Hepatocyte (in vitro differentiated cells): ENCODE measurements at regions not wholly inside any gene's neighbourhood (a gene's known extent, or its start where the extent isn't known, plus 50 kb on each side); places are given as distances from the start of the nearest gene placed in this dataset.

Experiments
- DNase-seq: peaks from one replicate; pipeline ENCODE4 v3.0.0-alpha.2; 2016; ENCODE audit warnings: low spot score
- H2AFZ ChIP-seq: fragments of 200-600 bp; sonication (generic); 2 replicates; pipeline ENCODE4 v1.6.0; 2016; ENCODE audit warnings: antibody characterized with exemption, mild to moderate bottlenecking
- H3K27ac ChIP-seq: fragments of 200-600 bp; sonication (generic); 2 replicates; pipeline ENCODE4 v1.5.1; 2016; ENCODE audit warnings: mild to moderate bottlenecking
- H3K27me3 ChIP-seq: fragments of 200-600 bp; sonication (generic); 2 replicates; pipeline ENCODE4 v1.6.1; 2016
- H3K36me3 ChIP-seq: fragments of 200-600 bp; sonication (generic); replicated peaks from 2 replicates; pipeline ENCODE4 v1.5.1; 2016; ENCODE audit warnings: low read depth; ENCODE audit not compliant: insufficient read depth
- H3K4me1 ChIP-seq: fragments of 200-600 bp; sonication (generic); 2 replicates; pipeline ENCODE4 v1.5.1; 2016; ENCODE audit warnings: mild to moderate bottlenecking, moderate library complexity; ENCODE audit not compliant: insufficient read depth
- H3K4me2 ChIP-seq: fragments of 200-600 bp; sonication (generic); 2 replicates; pipeline ENCODE4 v1.6.0; 2016
- H3K4me3 ChIP-seq: fragments of 200-600 bp; sonication (generic); 2 replicates; pipeline ENCODE4 v1.5.1; 2016; ENCODE audit warnings: mild to moderate bottlenecking
- H3K79me2 ChIP-seq: fragments of 200-600 bp; sonication (generic); 2 replicates; pipeline ENCODE4 v1.6.0; 2017; ENCODE audit warnings: mild to moderate bottlenecking
- H3K9me2 ChIP-seq: fragments of 200-600 bp; sonication (generic); replicated peaks from 2 replicates; pipeline ENCODE4 v1.6.0; 2017; ENCODE audit warnings: mild to moderate bottlenecking; ENCODE audit not compliant: insufficient read depth
- H3K9me3 ChIP-seq: fragments of 200-600 bp; sonication (generic); 2 replicates; pipeline ENCODE4 v1.5.1; 2016; ENCODE audit warnings: low read depth, mild to moderate bottlenecking
- H4K20me1 ChIP-seq: fragments of 200-600 bp; sonication (generic); 2 replicates; pipeline ENCODE4 v1.6.0; 2016; ENCODE audit warnings: mild to moderate bottlenecking; ENCODE audit not compliant: insufficient read depth, poor library complexity, severe bottlenecking
- CTCF ChIP-seq: fragments of 200-600 bp; sonication (generic); IDR thresholded peaks from 2 replicates; pipeline ENCODE4 v1.5.1; 2016; ENCODE audit warnings: antibody characterized with exemption, mild to moderate bottlenecking; ENCODE audit not compliant: poor library complexity
- EZH2 ChIP-seq: fragments of 200-600 bp; sonication (generic); IDR thresholded peaks from 2 replicates; pipeline ENCODE4 v1.6.1; 2016; ENCODE audit warnings: antibody characterized with exemption, mild to moderate bottlenecking, borderline replicate concordance
- EZH2phosphoT487 ChIP-seq: fragments of 200-600 bp; sonication (generic); IDR thresholded peaks from one replicate; pipeline ENCODE4 v1.6.1; 2018; ENCODE audit warnings: antibody characterized with exemption, mild to moderate bottlenecking, low read depth, moderate library complexity; ENCODE audit not compliant: unreplicated experiment, severe bottlenecking
- WGBS: methylation state at CpG from one replicate; pipeline ENCODE4 v1.1.6; 2016; ENCODE audit warnings: low lambda C conversion rate; ENCODE audit errors: missing lambda C conversion rate; 5-methylcytosine and 5-hydroxymethylcytosine counted together

DNA sequence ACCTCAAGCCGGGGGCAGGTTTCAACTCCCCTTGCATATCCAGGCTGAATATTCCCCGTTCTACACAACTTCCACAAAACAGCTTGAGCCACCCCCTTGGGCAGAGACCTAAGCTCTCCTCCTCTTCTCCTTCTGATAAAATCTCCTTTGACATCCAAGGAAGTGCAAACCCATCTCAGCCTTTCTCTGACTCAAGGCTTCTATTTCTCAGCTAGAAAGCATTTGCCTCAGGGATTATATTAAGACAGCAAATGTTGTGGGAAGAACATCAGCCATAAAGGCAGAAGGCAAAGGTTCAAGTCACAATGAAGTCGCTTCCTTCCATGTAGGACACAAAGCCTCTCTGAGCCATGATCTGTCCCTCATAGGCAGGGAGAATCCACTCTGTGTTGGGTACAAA is 386.6 kb upstream of the ARID1B start:
- Histone ChIP-seq H4K20me1 (no peaks in the 10 kb centered on the region), H3K9me2 (no peaks in the 10 kb centered on the region), H2AFZ (no peak overlapping the region), H3K4me1 (no peaks in the 10 kb centered on the region), H3K27me3 (no peaks in the 10 kb centered on the region), H3K4me2 (no peak overlapping the region), H3K9me3 (no peaks in the 10 kb centered on the region), H3K79me2 (no peaks in the 10 kb centered on the region), H3K27ac (no peak overlapping the region), H3K4me3 (no peak overlapping the region), H3K36me3 (no peaks in the 10 kb centered on the region)
- 77% methylated on average over 3 of the region's 3 CpGs for WGBS
- TF ChIP-seq EZH2 (no peak), EZH2phosphoT487 (no peak), CTCF (no peak)
- no peak for DNase-seq

DNA sequence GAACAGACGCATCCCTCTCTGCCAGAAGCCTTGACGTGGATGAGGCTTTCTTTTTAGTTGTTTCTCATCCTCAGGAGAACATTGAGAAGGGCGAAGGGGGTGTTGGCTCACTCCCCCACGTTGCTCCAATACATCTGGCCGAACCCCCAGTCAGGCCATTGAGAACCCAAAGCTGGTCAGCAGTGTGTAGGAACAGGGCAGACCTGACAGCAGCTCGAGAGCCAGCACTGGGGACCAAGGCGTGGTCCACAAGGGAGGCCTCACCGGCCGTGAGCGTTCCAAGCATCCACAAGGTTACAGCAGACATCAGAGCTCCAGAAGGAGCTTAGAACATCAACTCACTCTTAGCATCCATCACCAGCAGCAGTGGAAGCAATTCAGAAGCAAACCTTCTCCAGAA is 387.9 kb upstream of the ARID1B start:
- Histone ChIP-seq H3K79me2 (no peaks in the 10 kb centered on the region), H3K4me3 (no peak overlapping the region), H3K27me3 (no peaks in the 10 kb centered on the region), H4K20me1 (no peaks in the 10 kb centered on the region), H3K4me2 (no peak overlapping the region), H3K27ac (no peak overlapping the region), H3K9me3 (no peaks in the 10 kb centered on the region), H2AFZ (no peak overlapping the region), H3K36me3 (no peaks in the 10 kb centered on the region), H3K4me1 (no peaks in the 10 kb centered on the region), H3K9me2 (no peaks in the 10 kb centered on the region)
- no peak for DNase-seq
- TF ChIP-seq EZH2 (no peak), EZH2phosphoT487 (no peak), CTCF (no peak)
- WGBS, result 95% methylated on average over 10 of the region's 10 CpGs

DNA sequence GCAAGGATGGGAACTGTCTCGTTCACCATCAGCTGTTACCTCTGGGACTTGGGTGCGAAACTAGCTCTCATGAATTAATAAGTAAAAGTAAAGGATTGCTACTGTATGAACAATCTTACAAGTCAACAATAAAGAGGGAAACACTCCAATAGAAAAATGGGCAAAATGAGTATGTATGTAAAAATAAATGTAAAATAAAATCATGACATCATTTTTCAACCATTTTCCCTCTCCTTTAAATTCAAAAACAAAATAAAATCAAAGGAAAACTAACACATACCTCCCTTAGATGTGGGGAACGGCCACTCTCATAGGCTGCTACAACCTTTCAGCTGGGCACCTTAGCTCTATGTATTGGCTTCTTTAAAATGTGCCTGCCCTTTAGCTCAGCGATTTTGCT is 389.7 kb upstream of the ARID1B start:
- Histone ChIP-seq H3K4me3 (no peak overlapping the region), H3K36me3 (no peaks in the 10 kb centered on the region), H4K20me1 (no peaks in the 10 kb centered on the region), H3K9me2 (no peaks in the 10 kb centered on the region), H3K27me3 (no peaks in the 10 kb centered on the region), H3K79me2 (no peaks in the 10 kb centered on the region), H3K27ac (no peak overlapping the region), H3K4me2 (no peak overlapping the region), H3K9me3 (no peaks in the 10 kb centered on the region), H2AFZ (no peak overlapping the region), H3K4me1 (no peaks in the 10 kb centered on the region)
- 92% methylated on average over 4 of the region's 4 CpGs for WGBS
- no peak for DNase-seq
- TF ChIP-seq CTCF (no peak), EZH2 (no peak), EZH2phosphoT487 (no peak)

DNA sequence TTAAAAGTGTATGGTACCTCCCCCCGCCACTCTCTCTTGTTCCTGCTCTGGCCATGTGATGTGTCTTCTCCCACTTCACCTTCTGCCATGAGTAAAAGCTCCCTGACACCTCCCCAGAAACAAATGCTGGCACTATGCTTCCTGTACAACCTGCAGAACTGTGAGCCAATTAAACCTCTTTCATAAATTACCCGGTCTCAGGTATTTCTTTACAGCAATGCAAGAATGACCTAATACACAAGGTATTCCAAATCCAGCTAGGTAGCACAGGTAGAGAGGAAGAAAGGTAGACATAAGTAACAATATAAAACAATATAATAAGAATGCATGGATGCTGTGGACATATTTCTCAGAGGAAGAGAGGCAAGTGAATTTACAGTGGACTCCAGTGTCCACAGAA is 394.1 kb upstream of the ARID1B start:
- H4K20me1 ChIP-seq, result no peaks in the 10 kb centered on the region
- no peak overlapping the region for H3K27ac ChIP-seq
- peaks cover 10% of the 10 kb centered on the region for H3K4me1 ChIP-seq
- no peak for DNase-seq
- no peak overlapping the region for H3K4me3 ChIP-seq
- no peaks in the 10 kb centered on the region for H3K27me3 ChIP-seq
- no peaks in the 10 kb centered on the region for H3K9me3 ChIP-seq
- WGBS, result 87% methylated on average over 2 of the region's 2 CpGs
- H3K4me2 ChIP-seq, result no peak overlapping the region
- no peak overlapping the region for H2AFZ ChIP-seq
- no peaks in the 10 kb centered on the region for H3K79me2 ChIP-seq
- no peak for TF ChIP-seq EZH2phosphoT487
- no peak for TF ChIP-seq CTCF
- TF ChIP-seq EZH2, result no peak
- H3K9me2 ChIP-seq, result no peaks in the 10 kb centered on the region
- no peaks in the 10 kb centered on the region for H3K36me3 ChIP-seq
